ENCODE measurements at regions not wholly inside any gene's neighbourhood (a gene's known extent, or its start where the extent isn't known, plus 50 kb on each side); places are given as distances from the start of the nearest gene placed in this dataset.

- 70 to 73% methylated on average over 6 of the region's 6 CpGs for WGBS, 2 donors
- TF ChIP-seq CTCF (IDR thresholded peaks at IDR 0.05) (no peak), POLR2A (IDR thresholded peaks at IDR 0.05) (no peak)
- DNase-seq (ENCODE audit: low spot score in 2 of 2) = no peak
- no peak overlapping the region for H3K4me3 ChIP-seq (ENCODE audit: low read depth, poor library complexity, severe bottlenecking)
- intact Hi-C loops (cut with DNase I; ENCODE audit: low total_unique reads) = no loop called here
These were observed 219.1 kb downstream of the EMX2 start for GRCh38 chr10:117761695-117762094.

DNA sequence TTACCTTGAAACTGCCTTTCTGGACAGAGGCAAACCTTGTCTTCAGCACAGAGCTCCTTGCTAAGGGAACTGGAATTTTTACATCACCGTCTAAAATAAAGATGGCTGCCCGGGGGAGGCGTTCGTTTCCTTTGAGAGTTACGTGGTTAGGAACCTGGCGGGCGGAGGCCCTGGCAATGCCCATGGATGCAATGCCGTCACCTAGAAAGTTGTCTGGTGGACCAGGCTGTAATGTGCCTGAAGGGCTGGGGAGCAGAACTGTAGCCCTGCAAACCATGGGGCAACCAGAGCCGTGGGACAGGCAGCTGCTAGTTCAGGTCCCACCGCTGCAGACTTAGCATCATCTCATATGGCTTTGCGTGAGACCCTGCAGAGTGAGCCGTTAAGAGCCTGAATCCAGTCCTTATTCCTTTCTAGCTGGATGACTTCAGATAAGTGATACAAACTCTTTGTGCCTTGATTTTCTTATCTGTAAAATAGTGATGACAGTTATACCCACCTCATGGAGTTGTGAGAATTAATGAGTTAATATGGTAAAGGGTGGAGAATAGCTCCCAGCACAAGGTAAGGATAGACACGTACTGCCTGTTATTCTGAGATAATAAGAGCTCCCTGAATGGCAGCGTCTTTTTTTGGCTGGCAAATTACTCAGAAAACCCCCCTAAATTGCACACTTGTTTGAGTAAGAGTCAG, 219.7 kb downstream of the EMX2 start:
- WGBS, 2 donors = 77 to 82% methylated on average over 14 of the region's 14 CpGs
- H3K4me3 ChIP-seq (ENCODE audit: low read depth, poor library complexity, severe bottlenecking) = no peak overlapping the region
- intact Hi-C loops (cut with DNase I; ENCODE audit: low total_unique reads) = no loop called here
- TF ChIP-seq CTCF (IDR thresholded peaks at IDR 0.05) (no peak), POLR2A (IDR thresholded peaks at IDR 0.05) (no peak)
- no peak for DNase-seq (ENCODE audit: low spot score in 2 of 2)

- no peak for DNase-seq (ENCODE audit: low spot score in 2 of 2)
- H3K4me3 ChIP-seq (ENCODE audit: low read depth, poor library complexity, severe bottlenecking) = no peak overlapping the region
- intact Hi-C loops (cut with DNase I; ENCODE audit: low total_unique reads) = no loop called here
- 60 to 61% methylated on average over 9 of the region's 9 CpGs for WGBS, 2 donors
- TF ChIP-seq CTCF (IDR thresholded peaks at IDR 0.05) (no peak), POLR2A (IDR thresholded peaks at IDR 0.05) (no peak)
These were observed 220.2 kb downstream of the EMX2 start for GRCh38 chr10:117762819-117763172.

GRCh38 chr10:117763528-117763927, 221.0 kb downstream of the EMX2 start:
- WGBS, 2 donors = 70 to 90% methylated on average over 4 of the region's 4 CpGs
- TF ChIP-seq POLR2A (IDR thresholded peaks at IDR 0.05) = no peak
- TF ChIP-seq CTCF (IDR thresholded peaks at IDR 0.05) = no peak
- intact Hi-C loops (cut with DNase I; ENCODE audit: low total_unique reads) = no loop called here
- no peak overlapping the region for H3K4me3 ChIP-seq (ENCODE audit: low read depth, poor library complexity, severe bottlenecking)
- no peak for DNase-seq (ENCODE audit: low spot score in 2 of 2)

- no peak for DNase-seq (ENCODE audit: low spot score in 2 of 2)
- H3K4me3 ChIP-seq (ENCODE audit: low read depth, poor library complexity, severe bottlenecking) = no peak overlapping the region
- intact Hi-C loops (cut with DNase I; ENCODE audit: low total_unique reads) = no loop called here
- WGBS, 2 donors = 80 to 86% methylated on average over 2 of the region's 2 CpGs
- no peak for TF ChIP-seq CTCF (IDR thresholded peaks at IDR 0.05)
- no peak for TF ChIP-seq POLR2A (IDR thresholded peaks at IDR 0.05)
These were observed 225.9 kb downstream of the EMX2 start for GRCh38 chr10:117768333-117769042.

Data from lower leg skin (tissue), 4 donors.